Testis (tissue), 2 donors: ENCODE measurements at regions not wholly inside any gene's neighbourhood (a gene's known extent, or its start where the extent isn't known, plus 50 kb on each side); places are given as distances from the start of the nearest gene placed in this dataset.

ENCODE experiments used
- DNase-seq: peaks from one replicate; pipeline ENCODE4 v3.0.0-alpha.2; 2019
- H3K27ac ChIP-seq, 2 donors: fragments of 200-600 bp; sonication (generic); one replicate each; pipeline ENCODE4 v1.5.1; 2019
- H3K27me3 ChIP-seq: fragments of 200-600 bp; sonication (generic); one replicate; pipeline ENCODE4 v1.5.1; 2019
- H3K36me3 ChIP-seq: fragments of 200-600 bp; sonication (generic); one replicate; pipeline ENCODE4 v1.5.1; 2017; ENCODE audit warnings: low read depth; ENCODE audit errors: missing control alignments
- H3K4me1 ChIP-seq: fragments of 200-600 bp; sonication (generic); one replicate; pipeline ENCODE4 v1.5.1; 2019
- H3K4me3 ChIP-seq, 2 donors: fragments of 200-600 bp; sonication (generic); one replicate each; pipeline ENCODE4 v1.5.1; 2017 to 2019
- H3K9me3 ChIP-seq: fragments of 200-600 bp; sonication (generic); one replicate; pipeline ENCODE4 v1.5.1; 2017
- POLR2A ChIP-seq: fragments of 450-650 bp; IDR thresholded peaks from one replicate; pipeline ENCODE4 v1.6.1; 2017; ENCODE audit warnings: antibody characterized with exemption, mild to moderate bottlenecking, moderate library complexity
- WGBS, 2 donors: methylation state at CpG; one replicate each; pipeline ENCODE4 v1.1.5; 2018; 5-methylcytosine and 5-hydroxymethylcytosine counted together
- intact Hi-C: fragments of 100-400 bp; cut with DNase I; formaldehyde crosslinking; loops from one replicate; pipeline ENCODE4 v1.15.1; 2023; ENCODE audit warnings: low total_unique reads
- TF ChIP-seq, protein P1 (sequence below), 3 experiments: fragments of 450-650 bp in 2 of 3; fragments of 200-600 bp in 1 of 3; sonication (generic) in 1 of 3; IDR thresholded peaks; one replicate each; pipeline ENCODE4 v1.5.1; 2016 to 2019; ENCODE audit warnings: antibody characterized with exemption in 3 of 3, mild to moderate bottlenecking in 2 of 3, moderate library complexity in 1 of 3

DNA sequence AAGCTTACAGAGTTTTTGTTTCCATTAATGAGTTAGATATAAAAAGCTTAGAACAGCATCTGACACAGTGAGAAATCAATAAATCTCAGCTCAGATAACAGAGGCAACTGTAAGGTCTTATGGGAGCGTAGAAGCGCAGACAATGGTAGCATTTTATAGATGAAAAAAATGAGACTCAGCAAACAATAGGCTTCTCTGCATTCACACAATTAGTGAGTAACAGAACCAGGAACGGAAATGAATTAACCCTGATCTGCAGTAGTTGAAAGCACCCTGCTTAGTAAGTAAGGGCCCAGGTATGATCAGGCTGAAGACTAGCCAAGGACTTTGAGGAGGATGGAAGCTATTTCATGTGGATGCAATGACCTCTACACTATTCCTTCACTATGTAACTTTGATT is 147.2 kb upstream of the EYA4 start:
- H3K4me3 ChIP-seq: no peak overlapping the region
- no peaks in the 10 kb centered on the region for H3K9me3 ChIP-seq
- no peaks in the 10 kb centered on the region for H3K4me1 ChIP-seq
- WGBS, 2 donors: 83 to 84% methylated on average over 3 of the region's 3 CpGs
- H3K36me3 ChIP-seq: no peaks in the 10 kb centered on the region
- no peak for DNase-seq
- H3K27ac ChIP-seq: no peak overlapping the region
- no peaks in the 10 kb centered on the region for H3K27me3 ChIP-seq
- intact Hi-C loops: no loop called here
- no peak for TF ChIP-seq POLR2A
- TF ChIP-seq, protein P1, sequence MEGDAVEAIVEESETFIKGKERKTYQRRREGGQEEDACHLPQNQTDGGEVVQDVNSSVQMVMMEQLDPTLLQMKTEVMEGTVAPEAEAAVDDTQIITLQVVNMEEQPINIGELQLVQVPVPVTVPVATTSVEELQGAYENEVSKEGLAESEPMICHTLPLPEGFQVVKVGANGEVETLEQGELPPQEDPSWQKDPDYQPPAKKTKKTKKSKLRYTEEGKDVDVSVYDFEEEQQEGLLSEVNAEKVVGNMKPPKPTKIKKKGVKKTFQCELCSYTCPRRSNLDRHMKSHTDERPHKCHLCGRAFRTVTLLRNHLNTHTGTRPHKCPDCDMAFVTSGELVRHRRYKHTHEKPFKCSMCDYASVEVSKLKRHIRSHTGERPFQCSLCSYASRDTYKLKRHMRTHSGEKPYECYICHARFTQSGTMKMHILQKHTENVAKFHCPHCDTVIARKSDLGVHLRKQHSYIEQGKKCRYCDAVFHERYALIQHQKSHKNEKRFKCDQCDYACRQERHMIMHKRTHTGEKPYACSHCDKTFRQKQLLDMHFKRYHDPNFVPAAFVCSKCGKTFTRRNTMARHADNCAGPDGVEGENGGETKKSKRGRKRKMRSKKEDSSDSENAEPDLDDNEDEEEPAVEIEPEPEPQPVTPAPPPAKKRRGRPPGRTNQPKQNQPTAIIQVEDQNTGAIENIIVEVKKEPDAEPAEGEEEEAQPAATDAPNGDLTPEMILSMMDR (IDR thresholded peaks at IDR 0.05): no peak

DNA sequence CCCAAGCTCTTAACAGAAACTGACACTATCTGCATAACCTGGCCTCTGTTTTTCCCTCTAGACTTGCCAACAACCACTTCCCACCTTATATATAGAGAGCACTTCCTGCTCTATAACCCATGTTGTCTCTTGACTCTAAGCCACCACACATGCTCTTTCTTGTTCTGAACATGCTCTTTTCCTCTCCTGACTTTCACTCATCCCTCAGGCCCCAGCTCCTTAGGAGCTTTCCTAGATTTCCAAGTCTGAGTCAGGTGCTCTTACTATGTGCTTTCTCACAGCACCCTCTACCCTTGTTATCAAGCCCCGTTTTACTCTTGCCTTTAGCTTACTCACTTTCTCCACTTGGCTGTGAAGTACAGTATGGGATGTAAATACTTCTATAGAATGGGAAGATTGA is 143.9 kb upstream of the EYA4 start:
- no peak overlapping the region for H3K4me3 ChIP-seq
- H3K4me1 ChIP-seq: no peaks in the 10 kb centered on the region
- 85 to 88% methylated on average over 1 of the region's 1 CpG for WGBS, 2 donors
- TF ChIP-seq, protein P1 (IDR thresholded peaks at IDR 0.05): no peak
- no peak for TF ChIP-seq POLR2A
- H3K36me3 ChIP-seq: no peaks in the 10 kb centered on the region
- H3K9me3 ChIP-seq: no peaks in the 10 kb centered on the region
- H3K27me3 ChIP-seq: no peaks in the 10 kb centered on the region
- no peak for DNase-seq
- intact Hi-C loops: no loop called here
- H3K27ac ChIP-seq: no peak overlapping the region

DNA sequence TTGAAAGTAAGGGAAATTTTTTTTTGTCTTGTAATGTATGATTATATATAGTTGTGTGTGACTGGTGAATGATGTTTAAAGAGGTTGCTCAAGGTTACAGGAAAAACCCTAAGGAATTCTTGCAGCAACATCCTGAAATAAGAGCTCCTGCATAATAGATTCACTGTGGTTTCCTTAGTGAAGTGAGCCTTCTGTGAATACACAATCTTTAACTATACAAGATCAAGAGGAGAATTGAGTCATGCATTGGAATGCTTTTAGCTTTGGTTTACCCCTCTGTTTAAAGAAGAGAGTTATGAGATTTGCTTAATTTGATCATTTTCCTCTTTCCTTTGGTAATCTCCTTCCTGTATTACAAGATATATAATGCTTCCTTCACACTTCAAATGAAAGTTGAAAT is 141.6 kb upstream of the EYA4 start:
- Histone ChIP-seq H3K27ac (no peak overlapping the region), H3K9me3 (no peaks in the 10 kb centered on the region), H3K4me1 (no peaks in the 10 kb centered on the region), H3K36me3 (no peaks in the 10 kb centered on the region), H3K27me3 (no peaks in the 10 kb centered on the region), H3K4me3 (no peak overlapping the region)
- TF ChIP-seq POLR2A: no peak
- TF ChIP-seq, protein P1 (IDR thresholded peaks at IDR 0.05): no peak
- intact Hi-C loops: no loop called here
- no peak for DNase-seq

DNA sequence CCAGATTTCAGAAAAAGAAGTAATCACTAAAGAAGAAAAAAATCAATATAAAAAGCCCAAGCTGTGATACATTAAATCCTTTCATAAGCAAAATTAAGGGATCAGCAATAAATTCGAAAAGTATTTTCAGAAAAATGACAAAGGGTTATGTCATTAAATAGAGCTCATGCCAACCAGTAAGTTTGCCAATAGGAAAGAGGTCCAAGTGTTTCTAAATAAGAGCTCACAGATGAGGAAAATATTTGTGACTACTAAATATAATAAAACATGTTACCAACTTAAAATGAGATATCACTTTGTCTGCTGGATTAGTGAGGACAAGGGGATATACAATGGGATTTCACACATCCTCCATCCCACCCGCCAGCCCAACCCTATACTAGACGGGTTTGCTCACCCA is 140.3 kb upstream of the EYA4 start:
- H3K27ac ChIP-seq: no peak overlapping the region
- H3K27me3 ChIP-seq: no peaks in the 10 kb centered on the region
- H3K9me3 ChIP-seq: no peaks in the 10 kb centered on the region
- no peak overlapping the region for H3K4me3 ChIP-seq
- no peaks in the 10 kb centered on the region for H3K4me1 ChIP-seq
- H3K36me3 ChIP-seq: no peaks in the 10 kb centered on the region
- WGBS, 2 donors: 82 to 92% methylated on average over 3 of the region's 3 CpGs
- intact Hi-C loops: no loop called here
- TF ChIP-seq, protein P1 (IDR thresholded peaks at IDR 0.05): no peak
- no peak for TF ChIP-seq POLR2A
- no peak for DNase-seq

DNA sequence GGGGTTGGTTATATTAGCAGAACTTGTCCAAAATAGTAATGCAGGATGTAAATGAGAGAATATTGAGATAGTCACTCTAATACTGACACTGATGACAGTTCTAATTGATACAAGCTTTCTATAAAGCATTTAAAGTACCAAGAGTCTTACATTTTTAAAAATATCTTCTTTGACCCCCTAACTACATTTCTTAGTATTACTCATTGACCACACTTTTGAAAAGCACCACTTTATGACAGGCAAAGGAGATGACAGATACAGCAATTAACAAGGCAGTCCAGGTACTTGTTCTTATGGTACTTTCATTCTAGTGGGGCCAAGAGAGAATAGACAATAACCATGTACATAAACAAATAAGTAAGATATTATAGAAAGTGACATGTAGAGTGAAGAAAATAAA is 139.4 kb upstream of the EYA4 start:
- intact Hi-C loops: no loop called here
- Histone ChIP-seq H3K9me3 (no peaks in the 10 kb centered on the region), H3K4me1 (no peaks in the 10 kb centered on the region), H3K27ac (no peak overlapping the region), H3K27me3 (no peaks in the 10 kb centered on the region), H3K4me3 (no peak overlapping the region), H3K36me3 (no peaks in the 10 kb centered on the region)
- no peak for DNase-seq
- TF ChIP-seq, protein P1 (IDR thresholded peaks at IDR 0.05): no peak
- TF ChIP-seq POLR2A: no peak
